ENCODE measurements at regions not wholly inside any gene's neighbourhood (a gene's known extent, or its start where the extent isn't known, plus 50 kb on each side); places are given as distances from the start of the nearest gene placed in this dataset.

DNA sequence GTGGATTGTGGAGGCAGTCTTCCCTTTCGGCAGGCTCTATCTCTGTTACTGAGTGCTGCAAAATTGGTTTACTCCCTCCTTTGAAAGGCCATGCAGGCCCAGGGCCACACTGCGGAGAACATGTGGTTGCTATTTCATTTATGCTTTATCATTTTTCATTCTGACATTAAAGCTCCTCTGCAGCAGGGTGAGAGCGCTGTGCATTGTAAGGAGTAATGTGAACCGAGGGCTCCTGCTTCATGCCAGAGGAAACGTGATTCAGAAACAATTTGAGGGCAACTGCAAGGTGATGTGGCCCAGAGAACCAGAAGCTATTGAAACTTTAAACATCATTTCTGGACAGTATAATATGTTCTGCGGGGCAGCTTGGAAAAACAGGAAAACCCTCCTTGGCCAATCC is 341.6 kb upstream of the NT5C1B start:
- Mint-ChIP-seq H3K36me3 (peaks cover 5 to 35% (median 17%) of the 10 kb centered on the region in 3 donors), H3K4me3 (no peak overlapping the region), H3K27ac (no peak overlapping the region), H3K9me3 (peaks cover 0 to 9% (median 2%) of the 10 kb centered on the region in 9 donors), H3K4me1 (no peaks in the 10 kb centered on the region), H3K27me3 (peaks cover 0 to 2% (median 0%) of the 10 kb centered on the region in 5 donors)
- no peak for ATAC-seq
- no peak for DNase-seq
- POLR2A ChIA-PET, result no interaction called here

- no peak for ATAC-seq
These were observed 338.3 kb upstream of the NT5C1B start for GRCh38 chr2:18927525-18928232.

DNA sequence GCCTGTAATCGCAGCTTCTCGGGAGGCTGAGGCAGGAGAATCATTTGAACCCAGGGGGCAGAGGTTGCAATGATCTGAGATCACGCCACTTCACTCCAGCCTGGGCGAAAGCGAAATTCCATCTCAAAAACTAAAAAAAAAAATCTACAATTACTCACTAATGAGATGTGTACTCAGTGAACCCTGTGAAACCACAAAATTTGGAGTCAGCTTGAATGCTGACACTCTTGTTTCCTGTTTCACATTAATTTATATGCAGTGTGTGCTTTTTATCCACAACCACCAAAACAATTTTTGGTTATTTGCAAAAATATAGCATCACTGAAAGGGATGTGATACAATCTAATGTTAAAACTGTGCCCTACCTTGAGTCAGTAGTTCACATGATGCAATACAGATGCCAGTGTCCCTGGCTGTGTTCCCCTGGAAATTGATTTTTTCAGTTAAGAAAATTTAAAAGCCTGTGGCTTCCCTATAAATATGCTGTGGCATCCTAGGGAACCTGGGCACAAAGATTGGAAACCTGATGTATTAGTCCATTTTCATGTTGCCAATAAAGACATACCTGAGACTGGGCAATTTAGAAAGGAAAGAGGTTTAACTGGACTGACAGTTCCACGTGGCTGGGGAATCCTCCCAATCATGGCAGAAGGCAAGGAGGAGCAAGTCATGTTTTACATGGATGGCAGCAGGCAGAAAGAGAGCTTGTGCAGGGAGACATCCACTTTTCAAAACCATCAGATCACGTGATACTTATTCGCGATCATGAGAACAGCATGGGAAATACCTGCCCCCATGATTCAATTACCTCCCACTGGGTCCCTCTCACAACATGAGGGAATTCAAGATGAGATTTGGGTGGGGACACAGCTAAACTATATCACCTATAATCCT is 337.5 kb upstream of the NT5C1B start:
- Mint-ChIP-seq H3K36me3 (peaks cover 21 to 58% (median 40%) of the 10 kb centered on the region in 3 donors), H3K4me3 (no peak overlapping the region), H3K9me3 (peaks cover 0 to 12% (median 2%) of the 10 kb centered on the region in 9 donors), H3K27me3 (peaks cover 0 to 2% (median 0%) of the 10 kb centered on the region in 5 donors), H3K4me1 (no peaks in the 10 kb centered on the region), H3K27ac (no peak overlapping the region)
- ATAC-seq (no peak), DNase-seq (no peak)
- POLR2A ChIA-PET, result no interaction called here

More at GRCh38 chr2:18927525-18928232, 338.3 kb upstream of the NT5C1B start:
- Mint-ChIP-seq H3K36me3 (peaks cover 15 to 54% (median 32%) of the 10 kb centered on the region in 3 donors), H3K27me3 (peaks cover 0 to 2% (median 0%) of the 10 kb centered on the region in 5 donors), H3K27ac (no peak overlapping the region), H3K4me1 (no peaks in the 10 kb centered on the region), H3K9me3 (peaks cover 0 to 12% (median 2%) of the 10 kb centered on the region in 9 donors), H3K4me3 (no peak overlapping the region)
- POLR2A ChIA-PET, result no interaction called here
- no peak for DNase-seq

GRCh38 chr2:18925296-18925695 is 335.9 kb upstream of the NT5C1B start:
- no peaks in the 10 kb centered on the region for H3K4me1 Mint-ChIP-seq
- ATAC-seq (no peak), DNase-seq (no peak)
- H3K27ac Mint-ChIP-seq, result no peak overlapping the region
- H3K4me3 Mint-ChIP-seq, result no peak overlapping the region
- POLR2A ChIA-PET, result no interaction called here
- peaks cover 27 to 68% (median 44%) of the 10 kb centered on the region in 3 donors for H3K36me3 Mint-ChIP-seq
- H3K9me3 Mint-ChIP-seq, result peaks cover 0 to 12% (median 3%) of the 10 kb centered on the region in 9 donors
- H3K27me3 Mint-ChIP-seq, result peaks cover 0 to 2% (median 0%) of the 10 kb centered on the region in 5 donors

DNA sequence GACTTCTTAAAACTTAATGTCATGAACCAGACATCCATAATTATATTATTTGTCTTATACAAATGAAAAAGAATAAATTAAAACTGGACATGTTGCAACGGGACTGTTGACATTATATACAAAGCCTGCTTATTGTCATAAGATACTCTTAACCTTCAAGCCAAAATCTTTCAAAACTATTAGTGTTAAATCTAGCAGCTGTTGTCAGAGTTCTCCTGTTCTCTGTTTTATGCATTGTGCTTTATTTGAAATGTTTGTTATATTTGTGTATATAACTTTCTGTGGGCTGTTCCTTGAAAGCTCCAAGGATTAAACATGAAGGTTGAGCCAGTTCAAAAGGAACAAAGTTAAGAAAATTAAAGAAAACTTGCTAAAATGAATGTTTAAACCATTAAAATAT is 335.5 kb upstream of the NT5C1B start:
- Mint-ChIP-seq H3K9me3 (peaks cover 0 to 12% (median 3%) of the 10 kb centered on the region in 9 donors), H3K36me3 (peaks cover 28 to 69% (median 46%) of the 10 kb centered on the region in 3 donors), H3K4me1 (no peaks in the 10 kb centered on the region), H3K27me3 (peaks cover 0 to 2% (median 0%) of the 10 kb centered on the region in 5 donors), H3K27ac (no peak overlapping the region), H3K4me3 (no peak overlapping the region)
- POLR2A ChIA-PET, result no interaction called here
- ATAC-seq, result no peak
- no peak for DNase-seq

DNA sequence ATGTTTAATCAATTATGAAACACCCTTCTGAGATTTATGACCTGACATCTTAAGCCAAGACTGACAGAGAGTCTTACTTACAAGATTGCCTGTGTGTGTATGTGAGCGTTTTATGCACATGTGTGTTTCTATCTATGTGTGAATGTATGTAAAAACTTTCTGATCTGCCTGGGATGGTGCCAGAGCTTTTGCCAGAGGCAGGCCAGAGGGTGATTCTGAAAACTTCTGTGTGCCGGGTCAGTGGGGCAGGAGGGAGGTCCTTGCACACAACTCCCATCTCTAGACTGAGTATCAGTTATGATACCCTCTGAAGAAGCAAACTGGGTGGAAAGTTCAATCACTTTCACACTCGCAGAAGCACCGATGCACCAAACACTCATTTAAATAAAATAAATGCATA is 335.0 kb upstream of the NT5C1B start:
- POLR2A ChIA-PET, result no interaction called here
- peaks cover 0 to 2% (median 0%) of the 10 kb centered on the region in 5 donors for H3K27me3 Mint-ChIP-seq
- ATAC-seq, result no peak
- peaks cover 28 to 68% (median 46%) of the 10 kb centered on the region in 3 donors for H3K36me3 Mint-ChIP-seq
- peaks cover 0 to 12% (median 3%) of the 10 kb centered on the region in 9 donors for H3K9me3 Mint-ChIP-seq
- DNase-seq, result no peak
- H3K4me3 Mint-ChIP-seq, result no peak overlapping the region
- no peaks in the 10 kb centered on the region for H3K4me1 Mint-ChIP-seq
- no peak overlapping the region for H3K27ac Mint-ChIP-seq

GRCh38 chr2:18922276-18922675 is 332.9 kb upstream of the NT5C1B start:
- Mint-ChIP-seq H3K27ac (no peak overlapping the region), H3K4me1 (no peaks in the 10 kb centered on the region), H3K27me3 (peaks cover 0 to 2% (median 0%) of the 10 kb centered on the region in 5 donors), H3K9me3 (peaks cover 0 to 9% (median 3%) of the 10 kb centered on the region in 9 donors), H3K36me3 (peaks cover 29 to 60% (median 41%) of the 10 kb centered on the region in 3 donors), H3K4me3 (no peak overlapping the region)
- DNase-seq, result no peak
- ATAC-seq, result no peak
- POLR2A ChIA-PET, result no interaction called here

DNA sequence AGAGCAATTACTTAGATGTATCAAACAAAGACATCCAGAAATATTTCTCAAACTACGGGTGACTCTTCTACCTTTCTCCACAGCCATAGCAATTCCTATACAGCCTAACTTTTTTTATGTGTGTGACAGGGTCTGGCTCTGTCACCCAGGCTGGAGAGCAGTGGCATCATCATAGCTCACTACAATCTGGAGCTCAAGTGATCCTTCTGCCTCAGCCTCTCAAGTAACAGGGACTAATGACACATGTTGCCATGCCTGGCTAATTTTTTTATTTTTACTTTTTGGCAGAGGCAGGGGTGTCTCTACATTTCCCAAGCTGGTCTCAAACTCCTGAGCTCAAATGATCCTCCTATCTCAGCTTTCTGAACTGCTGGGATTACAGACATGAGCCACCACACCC is 328.9 kb upstream of the NT5C1B start:
- no peaks in the 10 kb centered on the region for H3K4me1 Mint-ChIP-seq
- H3K27ac Mint-ChIP-seq, result no peak overlapping the region
- H3K4me3 Mint-ChIP-seq, result no peak overlapping the region
- ATAC-seq (no peak), DNase-seq (no peak)
- peaks cover 22 to 35% (median 28%) of the 10 kb centered on the region in 3 donors for H3K36me3 Mint-ChIP-seq
- H3K27me3 Mint-ChIP-seq, result no peaks in the 10 kb centered on the region
- POLR2A ChIA-PET, result no interaction called here
- H3K9me3 Mint-ChIP-seq, result peaks cover 0 to 3% (median 0%) of the 10 kb centered on the region in 9 donors

DNA sequence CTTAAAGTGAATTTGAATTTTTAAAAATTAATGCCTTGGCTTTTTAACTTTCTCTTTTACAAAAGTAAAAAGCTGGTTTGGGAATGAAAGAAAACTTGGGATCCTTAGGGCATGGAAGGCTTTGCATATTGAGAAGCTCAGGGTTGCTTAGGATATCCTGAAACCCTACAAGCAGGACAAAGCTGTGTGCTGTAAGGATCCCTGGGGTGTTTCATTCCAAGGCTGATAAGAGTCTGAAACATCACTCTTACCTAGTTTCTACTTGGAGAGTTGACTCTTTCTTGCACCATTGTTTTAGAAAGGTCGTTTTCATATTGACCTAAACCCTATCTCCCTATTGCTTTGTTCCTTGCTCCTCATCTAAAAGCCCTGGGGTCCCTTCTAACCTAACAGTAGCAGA is 325.9 kb upstream of the NT5C1B start:
- POLR2A ChIA-PET, result no interaction called here
- no peak overlapping the region for H3K27ac Mint-ChIP-seq
- no peak overlapping the region for H3K4me3 Mint-ChIP-seq
- DNase-seq (no peak), ATAC-seq (no peak)
- H3K9me3 Mint-ChIP-seq, result no peaks in the 10 kb centered on the region
- peaks cover 0 to 4% (median 0%) of the 10 kb centered on the region in 4 donors for H3K4me1 Mint-ChIP-seq
- H3K27me3 Mint-ChIP-seq, result no peaks in the 10 kb centered on the region
- peaks cover 5 to 12% (median 6%) of the 10 kb centered on the region in 3 donors for H3K36me3 Mint-ChIP-seq

GRCh38 chr2:18913512-18913911 is 324.1 kb upstream of the NT5C1B start:
- DNase-seq (no peak), ATAC-seq (no peak)
- Mint-ChIP-seq H3K9me3 (no peaks in the 10 kb centered on the region), H3K27ac (no peak overlapping the region), H3K4me3 (no peak overlapping the region), H3K36me3 (no peaks in the 10 kb centered on the region), H3K27me3 (no peaks in the 10 kb centered on the region), H3K4me1 (peaks cover 0 to 4% (median 0%) of the 10 kb centered on the region in 4 donors)
- POLR2A ChIA-PET, result no interaction called here

- no peak for ATAC-seq
- peaks cover 0 to 4% (median 0%) of the 10 kb centered on the region in 4 donors for H3K4me1 Mint-ChIP-seq
- H3K27ac Mint-ChIP-seq, result no peak overlapping the region
- H3K36me3 Mint-ChIP-seq, result peaks cover 0 to under 1% (median 0%) of the 10 kb centered on the region in 3 donors
- no peak for DNase-seq
- no peaks in the 10 kb centered on the region for H3K27me3 Mint-ChIP-seq
- peaks cover 0 to 3% (median 0%) of the 10 kb centered on the region in 9 donors for H3K9me3 Mint-ChIP-seq
- POLR2A ChIA-PET, result no interaction called here
- H3K4me3 Mint-ChIP-seq, result no peak overlapping the region
These were observed 323.0 kb upstream of the NT5C1B start for GRCh38 chr2:18912225-18912888.

- no peak for DNase-seq
- peaks cover 0 to 6% (median 0%) of the 10 kb centered on the region in 4 donors for H3K4me1 Mint-ChIP-seq
- H3K9me3 Mint-ChIP-seq, result peaks cover 0 to 8% (median 3%) of the 10 kb centered on the region in 9 donors
- ATAC-seq, result no peak
- H3K36me3 Mint-ChIP-seq, result peaks cover 3 to 8% (median 5%) of the 10 kb centered on the region in 3 donors
- POLR2A ChIA-PET, result no interaction called here
- H3K27me3 Mint-ChIP-seq, result no peaks in the 10 kb centered on the region
- H3K27ac Mint-ChIP-seq, result no peak overlapping the region
- no peak overlapping the region for H3K4me3 Mint-ChIP-seq
These were observed 322.0 kb upstream of the NT5C1B start for GRCh38 chr2:18911416-18911815.

Data from naive thymus-derived CD8-positive, alpha-beta T cell (primary cell).